ENCODE measurements at regions not wholly inside any gene's neighbourhood (a gene's known extent, or its start where the extent isn't known, plus 50 kb on each side); places are given as distances from the start of the nearest gene placed in this dataset.

- TF ChIP-seq EZH2phosphoT487 (IDR thresholded peaks at IDR 0.05; ENCODE audit: insufficient read depth, low read depth) (no peak), EZH2 (IDR thresholded peaks at IDR 0.05; ENCODE audit: insufficient read depth, poor library complexity, severe bottlenecking) (no peak)
- H3K9ac ChIP-seq: no peak overlapping the region
- H4K20me1 ChIP-seq (ENCODE audit: insufficient read depth): no peaks in the 10 kb centered on the region
- H3K9me2 ChIP-seq (ENCODE audit: insufficient read depth): no peaks in the 10 kb centered on the region
- H3K9me3 ChIP-seq (ENCODE audit: low read depth): no peaks in the 10 kb centered on the region
- no peaks in the 10 kb centered on the region for H3K4me1 ChIP-seq (ENCODE audit: insufficient read depth)
- no peaks in the 10 kb centered on the region for H3F3A ChIP-seq (ENCODE audit: insufficient read depth)
- no peak for DNase-seq
- no peak overlapping the region for H3K4me3 ChIP-seq
- H3K36me3 ChIP-seq (ENCODE audit: low read depth): no peaks in the 10 kb centered on the region
- in situ Hi-C loops (cut with MboI): loop anchor here (10.0 kb wide), 1 partner anchor 299 kb away; no protein-coding TSS in a partner anchor
- H3K79me2 ChIP-seq (ENCODE audit: insufficient read depth): no peaks in the 10 kb centered on the region
- H2AFZ ChIP-seq: no peak overlapping the region
- H3K27ac ChIP-seq: no peak overlapping the region
- no peak overlapping the region for H3K4me2 ChIP-seq (ENCODE audit: unreplicated experiment)
- peaks cover 7% of the 10 kb centered on the region; the same call in 1 of the 2 replicates for H3K27me3 ChIP-seq (replicated peaks; ENCODE audit: insufficient read depth)
- 72 to 74% methylated on average over 3 of the region's 3 CpGs for WGBS, 2 experiments (ENCODE audit: low coverage in 1 of 2, low lambda C conversion rate in 2 of 2, missing lambda C conversion rate in 2 of 2)
Observed at GRCh38 chr2:18154259-18154658, 275.8 kb downstream of the KCNS3 start.

GRCh38 chr2:18153741-18154140 is 275.3 kb downstream of the KCNS3 start:
- H2AFZ ChIP-seq: no peak overlapping the region
- no peaks in the 10 kb centered on the region for H4K20me1 ChIP-seq (ENCODE audit: insufficient read depth)
- peaks cover 7% of the 10 kb centered on the region; the same call in 1 of the 2 replicates for H3K27me3 ChIP-seq (replicated peaks; ENCODE audit: insufficient read depth)
- no peaks in the 10 kb centered on the region for H3K9me2 ChIP-seq (ENCODE audit: insufficient read depth)
- H3F3A ChIP-seq (ENCODE audit: insufficient read depth): no peaks in the 10 kb centered on the region
- no peaks in the 10 kb centered on the region for H3K9me3 ChIP-seq (ENCODE audit: low read depth)
- TF ChIP-seq EZH2 (IDR thresholded peaks at IDR 0.05; ENCODE audit: insufficient read depth, poor library complexity, severe bottlenecking): no peak
- TF ChIP-seq EZH2phosphoT487 (IDR thresholded peaks at IDR 0.05; ENCODE audit: insufficient read depth, low read depth): no peak
- H3K9ac ChIP-seq: no peak overlapping the region
- H3K4me3 ChIP-seq: no peak overlapping the region
- H3K4me2 ChIP-seq (ENCODE audit: unreplicated experiment): no peak overlapping the region
- no peaks in the 10 kb centered on the region for H3K4me1 ChIP-seq (ENCODE audit: insufficient read depth)
- in situ Hi-C loops (cut with MboI): loop anchor here (10.0 kb wide), 1 partner anchor 299 kb away; no protein-coding TSS in a partner anchor
- no peaks in the 10 kb centered on the region for H3K36me3 ChIP-seq (ENCODE audit: low read depth)
- DNase-seq: no peak
- H3K27ac ChIP-seq: no peak overlapping the region
- 29 to 35% methylated on average over 1 of the region's 1 CpG for WGBS, 2 experiments (ENCODE audit: low coverage in 1 of 2, low lambda C conversion rate in 2 of 2, missing lambda C conversion rate in 2 of 2)
- no peaks in the 10 kb centered on the region for H3K79me2 ChIP-seq (ENCODE audit: insufficient read depth)

DNA sequence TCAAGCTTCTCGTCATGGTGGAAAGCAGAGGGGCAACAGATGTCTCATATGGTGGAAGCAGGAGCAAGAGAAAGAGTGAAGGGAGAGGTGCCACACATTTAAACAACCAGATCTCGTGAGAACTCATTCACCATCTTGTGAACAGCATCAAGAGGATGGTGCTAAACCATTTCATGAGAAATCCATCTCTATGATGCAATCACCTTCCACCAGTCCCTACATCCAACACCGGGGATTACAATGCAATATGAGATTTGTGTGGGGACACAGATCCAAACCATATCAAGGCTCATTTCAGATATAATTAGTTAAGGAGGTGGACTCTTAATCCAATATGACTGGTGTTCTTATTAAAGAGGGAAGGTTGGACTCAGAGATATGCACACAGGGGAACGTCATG is 272.8 kb downstream of the KCNS3 start:
- Histone ChIP-seq H3K27me3 (replicated peaks; ENCODE audit: insufficient read depth) (peaks cover 7% of the 10 kb centered on the region; the same call in 1 of the 2 replicates), H3K36me3 (ENCODE audit: low read depth) (no peaks in the 10 kb centered on the region), H3K9me3 (ENCODE audit: low read depth) (no peaks in the 10 kb centered on the region), H3K27ac (no peak overlapping the region), H3K79me2 (ENCODE audit: insufficient read depth) (no peaks in the 10 kb centered on the region), H2AFZ (no peak overlapping the region), H3K4me2 (ENCODE audit: unreplicated experiment) (no peak overlapping the region), H3K9me2 (ENCODE audit: insufficient read depth) (no peaks in the 10 kb centered on the region), H4K20me1 (ENCODE audit: insufficient read depth) (no peaks in the 10 kb centered on the region), H3K4me1 (ENCODE audit: insufficient read depth) (no peaks in the 10 kb centered on the region), H3F3A (ENCODE audit: insufficient read depth) (no peaks in the 10 kb centered on the region), H3K9ac (no peak overlapping the region), H3K4me3 (no peak overlapping the region)
- in situ Hi-C loops (cut with MboI): loop anchor here (10.0 kb wide), 1 partner anchor 296 kb away; no protein-coding TSS in a partner anchor
- DNase-seq: no peak
- WGBS, 2 experiments (ENCODE audit: low coverage in 1 of 2, low lambda C conversion rate in 2 of 2, missing lambda C conversion rate in 2 of 2): 75 to 77% methylated on average over 4 of the region's 4 CpGs
- TF ChIP-seq EZH2 (IDR thresholded peaks at IDR 0.05; ENCODE audit: insufficient read depth, poor library complexity, severe bottlenecking) (no peak), EZH2phosphoT487 (IDR thresholded peaks at IDR 0.05; ENCODE audit: insufficient read depth, low read depth) (no peak)

GRCh38 chr2:18149660-18150246 is 271.3 kb downstream of the KCNS3 start:
- Histone ChIP-seq H3K9me3 (ENCODE audit: low read depth) (no peaks in the 10 kb centered on the region), H3K9me2 (ENCODE audit: insufficient read depth) (no peaks in the 10 kb centered on the region), H3K27me3 (replicated peaks; ENCODE audit: insufficient read depth) (no peaks in the 10 kb centered on the region), H3K27ac (no peak overlapping the region), H3F3A (ENCODE audit: insufficient read depth) (no peaks in the 10 kb centered on the region), H3K36me3 (ENCODE audit: low read depth) (no peaks in the 10 kb centered on the region), H3K4me3 (no peak overlapping the region), H3K4me2 (ENCODE audit: unreplicated experiment) (no peak overlapping the region), H4K20me1 (ENCODE audit: insufficient read depth) (no peaks in the 10 kb centered on the region), H3K9ac (no peak overlapping the region), H3K79me2 (ENCODE audit: insufficient read depth) (no peaks in the 10 kb centered on the region), H2AFZ (no peak overlapping the region), H3K4me1 (ENCODE audit: insufficient read depth) (no peaks in the 10 kb centered on the region)
- WGBS, 2 experiments (ENCODE audit: low coverage in 1 of 2, low lambda C conversion rate in 2 of 2, missing lambda C conversion rate in 2 of 2): 2 to 3% methylated on average over 3 of the region's 3 CpGs
- TF ChIP-seq EZH2 (IDR thresholded peaks at IDR 0.05; ENCODE audit: insufficient read depth, poor library complexity, severe bottlenecking): no peak
- TF ChIP-seq EZH2phosphoT487 (IDR thresholded peaks at IDR 0.05; ENCODE audit: insufficient read depth, low read depth): no peak
- in situ Hi-C loops (cut with MboI): loop anchor here (10.0 kb wide), 1 partner anchor 295 kb away; no protein-coding TSS in a partner anchor
- peak; percentile 67 for DNase-seq

All from GM23248 (cell line).